ENCODE measurements at regions not wholly inside any gene's neighbourhood (a gene's known extent, or its start where the extent isn't known, plus 50 kb on each side); places are given as distances from the start of the nearest gene placed in this dataset.
"Not testable (repeated sequence)": the region's sequence is repeated elsewhere in the genome, so short reads cannot be mapped to it uniquely, and the experiment has no call there.

- intact Hi-C loops (cut with micrococcal nuclease), result no loop called here
Observed at GRCh38 chr1:221511797-221512196, 230.1 kb downstream of the DUSP10 start.

- intact Hi-C loops (cut with micrococcal nuclease), result no loop called here
Observed at GRCh38 chr1:221514806-221515205, 227.1 kb downstream of the DUSP10 start.

- intact Hi-C loops (cut with micrococcal nuclease), result no loop called here
Observed at GRCh38 chr1:221515496-221515895, 226.4 kb downstream of the DUSP10 start.

- intact Hi-C loops (cut with micrococcal nuclease), result no loop called here
Observed at GRCh38 chr1:221517961-221518360, 223.9 kb downstream of the DUSP10 start.

- intact Hi-C loops (cut with micrococcal nuclease), result no loop called here
Observed at GRCh38 chr1:221520250-221520649, 221.6 kb downstream of the DUSP10 start.

- intact Hi-C loops (cut with micrococcal nuclease), result no loop called here
Observed at GRCh38 chr1:221521686-221522085, 220.2 kb downstream of the DUSP10 start.

- intact Hi-C loops (cut with micrococcal nuclease), result no loop called here
Observed at GRCh38 chr1:221522529-221522940, 219.4 kb downstream of the DUSP10 start.

GRCh38 chr1:221525749-221526148 lies 216.1 kb downstream of the DUSP10 start:
- intact Hi-C loops (cut with micrococcal nuclease), result no loop called here

- intact Hi-C loops (cut with micrococcal nuclease), result no loop called here
Observed at GRCh38 chr1:221527302-221527701, 214.6 kb downstream of the DUSP10 start.

- intact Hi-C loops (cut with micrococcal nuclease), result no loop called here
Observed at GRCh38 chr1:221527886-221528624, 213.8 kb downstream of the DUSP10 start.

GRCh38 chr1:221530159-221530558 lies 211.7 kb downstream of the DUSP10 start:
- intact Hi-C loops (cut with micrococcal nuclease), result not testable (repeated sequence)

- intact Hi-C loops (cut with micrococcal nuclease), result no loop called here
Observed at GRCh38 chr1:221530791-221531190, 211.1 kb downstream of the DUSP10 start.

- intact Hi-C loops (cut with micrococcal nuclease), result no loop called here
Observed at GRCh38 chr1:221532071-221532773, 209.7 kb downstream of the DUSP10 start.

GRCh38 chr1:221541296-221541695 lies 200.6 kb downstream of the DUSP10 start:
- intact Hi-C loops (cut with micrococcal nuclease), result loop anchor here (5.0 to 10.0 kb wide), 3 partner anchors 201 to 914 kb away; partner anchors contain the start of gene DUSP10

- intact Hi-C loops (cut with micrococcal nuclease), result loop anchor here (5.0 to 10.0 kb wide), 3 partner anchors 199 to 911 kb away; partner anchors contain the start of gene DUSP10
Observed at GRCh38 chr1:221543529-221544120, 198.3 kb downstream of the DUSP10 start.

GRCh38 chr1:221548942-221549341 lies 192.9 kb downstream of the DUSP10 start:
- intact Hi-C loops (cut with micrococcal nuclease), result loop anchor here (10.0 kb wide), 1 partner anchor 906 kb away; no protein-coding TSS in a partner anchor

- intact Hi-C loops (cut with micrococcal nuclease), result loop anchor here (5.0 to 10.0 kb wide), 2 partner anchors 853 to 905 kb away; no protein-coding TSS in a partner anchor
Observed at GRCh38 chr1:221549815-221550214, 192.1 kb downstream of the DUSP10 start.

- intact Hi-C loops (cut with micrococcal nuclease), result loop anchor here (5.0 kb wide), 1 partner anchor 855 kb away; no protein-coding TSS in a partner anchor
Observed at GRCh38 chr1:221552792-221553191, 189.1 kb downstream of the DUSP10 start.

GRCh38 chr1:221555689-221556433 lies 186.0 kb downstream of the DUSP10 start:
- intact Hi-C loops (cut with micrococcal nuclease), result no loop called here

GRCh38 chr1:221556435-221556834 lies 185.5 kb downstream of the DUSP10 start:
- intact Hi-C loops (cut with micrococcal nuclease), result no loop called here

GRCh38 chr1:221557013-221557412 lies 184.9 kb downstream of the DUSP10 start:
- intact Hi-C loops (cut with micrococcal nuclease), result no loop called here

Measured in T-helper 2 cell treated with Interferon-gamma antibody and Interleukin-4, amounts not matched to agents 100 ng/mL and 5 ng/mL, for 36 hours (primary cell).